Trophoblast cell (in vitro differentiated cells and primary cell): ENCODE measurements at regions not wholly inside any gene's neighbourhood (a gene's known extent, or its start where the extent isn't known, plus 50 kb on each side); places are given as distances from the start of the nearest gene placed in this dataset.

Experiments
- DNase-seq, 2 donors: peaks; one replicate each; pipeline ENCODE4 v3.0.0-alpha.2; 2016
- H2AFZ ChIP-seq: 2 replicates; pipeline ENCODE4 v1.6.1; 2013; ENCODE audit warnings: low read length, moderate library complexity, mild to moderate bottlenecking; ENCODE audit not compliant: insufficient read depth, poor library complexity
- H2AK5ac ChIP-seq: 2 replicates; pipeline ENCODE4 v1.6.1; 2013; ENCODE audit warnings: mild to moderate bottlenecking, low read length
- H2BK120ac ChIP-seq: 2 replicates; pipeline ENCODE4 v1.6.1; 2013; ENCODE audit warnings: low read length, mild to moderate bottlenecking, moderate library complexity; ENCODE audit not compliant: insufficient read depth, poor library complexity
- H2BK12ac ChIP-seq: 2 replicates; pipeline ENCODE4 v1.6.1; 2013; ENCODE audit warnings: mild to moderate bottlenecking, low read length, moderate library complexity
- H2BK5ac ChIP-seq: 2 replicates; pipeline ENCODE4 v1.6.1; 2013; ENCODE audit warnings: low read length, low read depth, moderate library complexity, mild to moderate bottlenecking; ENCODE audit not compliant: poor library complexity
- H3K14ac ChIP-seq: 2 replicates; pipeline ENCODE4 v1.6.1; 2013; ENCODE audit warnings: mild to moderate bottlenecking, low read length
- H3K18ac ChIP-seq: 2 replicates; pipeline ENCODE4 v1.6.1; 2013; ENCODE audit warnings: mild to moderate bottlenecking, low read length
- H3K23ac ChIP-seq: 2 replicates; pipeline ENCODE4 v1.6.1; 2013; ENCODE audit warnings: low read length
- H3K27ac ChIP-seq: 2 replicates; pipeline ENCODE4 v1.5.1; 2013; ENCODE audit warnings: low read depth, mild to moderate bottlenecking, inconsistent platforms, low read length, moderate library complexity
- H3K27me3 ChIP-seq: 2 replicates; pipeline ENCODE4 v1.6.1; 2013; ENCODE audit warnings: inconsistent platforms, mild to moderate bottlenecking, low read length, moderate library complexity; ENCODE audit not compliant: insufficient read depth
- H3K36me3 ChIP-seq, 2 experiments: 1 replicate in 1 of 2; 2 replicates in 1 of 2; pipeline ENCODE4 v1.6.1; 2013; ENCODE audit warnings: low read length in 2 of 2, mild to moderate bottlenecking in 2 of 2, moderate library complexity in 1 of 2; ENCODE audit not compliant: insufficient read depth in 2 of 2, control insufficient read depth in 1 of 2
- H3K4ac ChIP-seq: 2 replicates; pipeline ENCODE4 v1.6.1; 2013; ENCODE audit warnings: low read depth, mild to moderate bottlenecking, low read length, moderate library complexity
- H3K4me1 ChIP-seq, 2 experiments: 1 replicate in 1 of 2; 2 replicates in 1 of 2; pipeline ENCODE4 v1.6.1; 2013; ENCODE audit warnings: low read length in 2 of 2, mild to moderate bottlenecking in 2 of 2, moderate library complexity in 1 of 2; ENCODE audit not compliant: insufficient read depth in 2 of 2, control insufficient read depth in 1 of 2
- H3K4me2 ChIP-seq: 2 replicates; pipeline ENCODE4 v1.6.1; 2013; ENCODE audit warnings: inconsistent platforms, mild to moderate bottlenecking, low read length, moderate library complexity
- H3K4me3 ChIP-seq: 2 replicates; pipeline ENCODE4 v1.5.1; 2013; ENCODE audit warnings: mild to moderate bottlenecking, low read depth, low read length, inconsistent platforms
- H3K79me1 ChIP-seq: one replicate; pipeline ENCODE4 v1.6.1; 2013; ENCODE audit warnings: low read length
- H3K79me2 ChIP-seq: 2 replicates; pipeline ENCODE4 v1.6.1; 2013; ENCODE audit warnings: low read length, mild to moderate bottlenecking; ENCODE audit not compliant: control insufficient read depth, insufficient read depth, poor library complexity
- H3K9ac ChIP-seq: 2 replicates; pipeline ENCODE4 v1.6.1; 2013; ENCODE audit warnings: mild to moderate bottlenecking, low read length
- H3K9me3 ChIP-seq: 2 replicates; pipeline ENCODE4 v1.6.1; 2013; ENCODE audit warnings: low read depth, mild to moderate bottlenecking, control low read depth, inconsistent platforms, low read length; ENCODE audit not compliant: insufficient read depth
- H4K12ac ChIP-seq: 2 replicates; pipeline ENCODE4 v1.6.1; 2013; ENCODE audit warnings: low read depth, mild to moderate bottlenecking, low read length, moderate library complexity
- H4K8ac ChIP-seq: 2 replicates; pipeline ENCODE4 v1.6.1; 2013; ENCODE audit warnings: low read depth, mild to moderate bottlenecking, low read length, moderate library complexity
- H4K91ac ChIP-seq: one replicate; pipeline ENCODE4 v1.6.1; 2013; ENCODE audit warnings: low read depth, mild to moderate bottlenecking, low read length, moderate library complexity
- WGBS: extraction: QIAGEN DNeasy Blood & Tissue Kit; methylation state at CpG from one replicate; pipeline ENCODE4 v1.1.7; 2013; ENCODE audit warnings: missing lambda C conversion rate; ENCODE audit not compliant: insufficient read length, insufficient coverage; ENCODE audit errors: extremely low coverage; 5-methylcytosine and 5-hydroxymethylcytosine counted together

- no peaks in the 10 kb centered on the region for H3K79me2 ChIP-seq
- H2BK120ac ChIP-seq, result no peak overlapping the region
- H2BK12ac ChIP-seq, result no peak overlapping the region
- no peak overlapping the region for H4K8ac ChIP-seq
- H3K14ac ChIP-seq, result no peak overlapping the region
- no peaks in the 10 kb centered on the region for H3K36me3 ChIP-seq
- no peak overlapping the region for H3K4me2 ChIP-seq
- no peak overlapping the region for H3K23ac ChIP-seq
- H3K4me3 ChIP-seq, result no peak overlapping the region
- no peak overlapping the region for H3K9ac ChIP-seq
- no peak overlapping the region for H3K4ac ChIP-seq
- H2AFZ ChIP-seq, result no peak overlapping the region
- H3K4me1 ChIP-seq, result no peaks in the 10 kb centered on the region
- H2AK5ac ChIP-seq, result no peak overlapping the region
- no peak overlapping the region for H4K12ac ChIP-seq
- H3K27me3 ChIP-seq, result no peaks in the 10 kb centered on the region
- WGBS, result no CpG with 5 or more reads among the region's 1 CpG
- H3K27ac ChIP-seq, result no peak overlapping the region
- no peak overlapping the region for H4K91ac ChIP-seq
- no peaks in the 10 kb centered on the region for H3K9me3 ChIP-seq
- no peaks in the 10 kb centered on the region for H3K79me1 ChIP-seq
- no peak overlapping the region for H2BK5ac ChIP-seq
- no peak for DNase-seq
- H3K18ac ChIP-seq, result no peak overlapping the region
These were observed 207.8 kb downstream of the MTHFS start for GRCh38 chr15:79689030-79689429.

GRCh38 chr15:79700951-79701480, 195.8 kb downstream of the MTHFS start:
- Histone ChIP-seq H2BK12ac (no peak overlapping the region), H2AFZ (no peak overlapping the region), H3K27me3 (no peaks in the 10 kb centered on the region), H3K4me2 (no peak overlapping the region), H2BK5ac (no peak overlapping the region), H3K36me3 (no peaks in the 10 kb centered on the region), H4K12ac (no peak overlapping the region), H3K18ac (no peak overlapping the region), H3K4me1 (no peaks in the 10 kb centered on the region), H2AK5ac (no peak overlapping the region), H3K27ac (no peak overlapping the region), H4K91ac (no peak overlapping the region), H3K14ac (no peak overlapping the region), H3K79me2 (no peaks in the 10 kb centered on the region), H3K4me3 (no peak overlapping the region), H3K23ac (no peak overlapping the region), H4K8ac (no peak overlapping the region), H3K79me1 (no peaks in the 10 kb centered on the region), H2BK120ac (no peak overlapping the region), H3K4ac (no peak overlapping the region), H3K9ac (no peak overlapping the region), H3K9me3 (no peaks in the 10 kb centered on the region)
- DNase-seq, result no peak
- no CpG with 5 or more reads among the region's 4 CpGs for WGBS

GRCh38 chr15:79702621-79703020, 194.2 kb downstream of the MTHFS start:
- Histone ChIP-seq H3K14ac (no peak overlapping the region), H3K4me3 (no peak overlapping the region), H4K8ac (no peak overlapping the region), H2BK12ac (no peak overlapping the region), H3K4ac (no peak overlapping the region), H3K36me3 (no peaks in the 10 kb centered on the region), H2AK5ac (no peak overlapping the region), H3K9ac (no peak overlapping the region), H3K27ac (no peak overlapping the region), H4K91ac (no peak overlapping the region), H3K18ac (no peak overlapping the region), H3K4me2 (no peak overlapping the region), H3K9me3 (no peaks in the 10 kb centered on the region), H3K79me1 (no peaks in the 10 kb centered on the region), H3K23ac (no peak overlapping the region), H2BK5ac (no peak overlapping the region), H4K12ac (no peak overlapping the region), H2AFZ (no peak overlapping the region), H3K4me1 (no peaks in the 10 kb centered on the region), H3K27me3 (no peaks in the 10 kb centered on the region), H2BK120ac (no peak overlapping the region), H3K79me2 (no peaks in the 10 kb centered on the region)
- DNase-seq, result peak; percentile 29 to 34
- no CpG with 5 or more reads among the region's 1 CpG for WGBS

GRCh38 chr15:79721256-79721655, 175.6 kb downstream of the MTHFS start:
- H3K23ac ChIP-seq, result no peak overlapping the region
- no peaks in the 10 kb centered on the region for H3K79me2 ChIP-seq
- no peak overlapping the region for H2BK120ac ChIP-seq
- H2AFZ ChIP-seq, result no peak overlapping the region
- no peak overlapping the region for H3K4me2 ChIP-seq
- H4K8ac ChIP-seq, result no peak overlapping the region
- no peak overlapping the region for H4K91ac ChIP-seq
- H3K9ac ChIP-seq, result no peak overlapping the region
- WGBS, result no CpG with 5 or more reads among the region's 1 CpG
- H3K79me1 ChIP-seq, result peaks cover 2% of the 10 kb centered on the region
- peaks cover 0 to 10% of the 10 kb centered on the region in 2 experiments for H3K4me1 ChIP-seq
- no peak overlapping the region for H2AK5ac ChIP-seq
- no peak overlapping the region for H3K18ac ChIP-seq
- DNase-seq, result no peak
- no peaks in the 10 kb centered on the region for H3K9me3 ChIP-seq
- no peak overlapping the region for H3K4ac ChIP-seq
- H2BK5ac ChIP-seq, result no peak overlapping the region
- H3K27me3 ChIP-seq, result no peaks in the 10 kb centered on the region
- H3K4me3 ChIP-seq, result no peak overlapping the region
- no peak overlapping the region for H2BK12ac ChIP-seq
- no peak overlapping the region for H3K27ac ChIP-seq
- no peak overlapping the region for H3K14ac ChIP-seq
- H3K36me3 ChIP-seq, result no peaks in the 10 kb centered on the region
- no peak overlapping the region for H4K12ac ChIP-seq
